TTC549 (cell line): ENCODE measurements at regions not wholly inside any gene's neighbourhood (a gene's known extent, or its start where the extent isn't known, plus 50 kb on each side); places are given as distances from the start of the nearest gene placed in this dataset.

ENCODE experiments used
- FAIRE-seq: peaks from 2 replicates; lab custom pipeline; 2012; peaks lifted over from hg19 to GRCh38; lab: Jason Lieb, UNC

- FAIRE-seq: no peak
Measured at GRCh38 chr4:19992471-19993093, 259.1 kb upstream of the SLIT2 start.

- FAIRE-seq: no peak
Measured at GRCh38 chr4:19987746-19988145, 264.0 kb upstream of the SLIT2 start.

GRCh38 chr4:19983072-19983471, 268.6 kb upstream of the SLIT2 start:
- FAIRE-seq: no peak

DNA sequence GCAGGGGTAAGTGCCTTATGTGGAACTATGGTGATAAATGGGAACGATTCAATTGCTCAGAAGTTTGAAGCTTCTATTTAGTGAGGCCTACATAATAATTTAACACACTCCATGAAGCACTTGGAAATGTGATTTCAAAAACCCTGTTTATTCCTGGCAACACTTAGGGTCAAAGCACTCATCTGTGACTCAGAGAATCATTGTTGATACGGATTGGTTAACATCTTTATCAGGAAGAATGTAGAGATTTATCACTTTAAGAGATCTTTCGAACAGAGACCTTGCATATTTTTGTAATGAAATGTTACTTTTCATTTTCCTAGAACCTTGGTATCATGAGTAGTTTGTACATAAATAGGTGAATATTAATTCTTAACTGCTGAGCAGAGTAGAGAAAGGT, 269.1 kb upstream of the SLIT2 start:
- FAIRE-seq: no peak

DNA sequence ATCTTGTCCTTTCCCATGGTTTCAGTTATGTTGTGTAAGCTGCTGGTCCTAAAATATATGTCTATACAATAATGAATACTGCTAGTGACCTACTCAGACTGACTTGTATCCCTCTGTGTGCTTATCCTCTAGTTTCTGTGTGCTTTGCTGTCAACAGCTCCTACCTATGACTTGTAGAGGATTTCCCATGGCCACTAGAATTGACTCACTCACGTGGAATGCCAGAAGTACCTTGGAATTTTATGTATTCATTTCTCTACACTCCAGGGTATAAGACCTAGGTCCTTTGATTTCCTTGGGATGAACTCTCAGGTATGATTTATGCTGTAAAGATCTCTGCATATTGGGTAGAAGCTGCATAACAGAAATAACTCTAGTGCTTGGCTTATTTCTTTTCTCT, 279.9 kb upstream of the SLIT2 start:
- FAIRE-seq: no peak

DNA sequence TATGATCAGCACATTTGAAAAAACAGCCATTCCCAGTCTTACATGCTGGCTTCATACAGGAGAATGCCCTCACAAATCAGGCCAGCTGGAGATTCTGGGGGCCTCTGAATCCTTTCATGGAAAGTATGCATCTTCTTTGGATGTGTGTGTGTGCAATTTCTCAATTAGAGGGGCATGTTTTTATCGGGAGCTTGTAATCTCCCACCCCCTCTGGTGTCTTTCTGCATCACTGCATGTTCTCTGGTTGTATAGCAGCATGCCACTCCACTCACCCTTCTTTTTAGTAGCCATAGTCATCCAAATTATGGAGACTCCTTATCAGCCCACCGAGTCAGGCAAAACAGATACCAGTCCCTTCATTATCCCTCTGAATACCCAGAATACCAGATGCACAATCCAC, 282.2 kb upstream of the SLIT2 start:
- FAIRE-seq: no peak

- FAIRE-seq: no peak
Measured at GRCh38 chr4:19961091-19961490, 290.6 kb upstream of the SLIT2 start.

DNA sequence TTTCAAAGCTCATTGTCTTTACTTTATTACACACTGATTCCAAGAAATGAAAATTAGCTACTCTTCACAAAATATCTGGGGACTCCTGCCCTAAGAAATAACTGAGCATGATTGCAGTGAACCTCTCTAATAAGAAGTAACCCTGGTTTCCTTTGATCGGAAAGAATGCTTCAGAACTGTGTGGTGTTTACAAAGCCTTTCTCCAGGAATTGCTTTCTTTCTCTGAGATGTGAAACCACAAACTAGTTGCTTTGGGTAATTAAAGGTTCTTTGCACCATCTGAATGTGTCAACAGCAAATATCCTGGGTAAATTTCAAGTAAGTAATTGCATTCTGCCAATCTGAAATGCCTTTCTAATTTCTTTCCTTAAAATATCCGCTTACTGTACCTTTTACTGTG, 292.9 kb upstream of the SLIT2 start:
- FAIRE-seq: no peak

- FAIRE-seq: no peak
Measured at GRCh38 chr4:19947349-19947748, 304.4 kb upstream of the SLIT2 start.

DNA sequence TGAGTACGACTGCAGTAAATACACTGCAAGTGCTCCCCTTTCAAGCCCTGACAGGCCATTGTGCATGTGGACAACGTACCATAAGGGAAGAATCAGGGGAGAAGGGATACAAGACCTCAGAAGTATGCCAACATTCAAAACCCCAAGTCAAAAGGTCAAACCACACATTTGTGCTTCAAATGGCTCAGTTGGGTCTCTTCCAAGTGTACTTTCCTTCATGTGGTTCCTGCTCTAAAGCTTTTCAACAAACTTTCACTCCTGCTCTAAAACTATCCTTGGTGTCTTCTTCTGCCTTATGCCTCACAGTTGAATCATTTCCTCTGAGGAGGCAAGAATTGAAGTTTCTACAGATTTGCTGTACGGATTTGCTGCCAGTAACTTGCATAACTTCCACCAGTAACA, 305.7 kb upstream of the SLIT2 start:
- no peak for FAIRE-seq

DNA sequence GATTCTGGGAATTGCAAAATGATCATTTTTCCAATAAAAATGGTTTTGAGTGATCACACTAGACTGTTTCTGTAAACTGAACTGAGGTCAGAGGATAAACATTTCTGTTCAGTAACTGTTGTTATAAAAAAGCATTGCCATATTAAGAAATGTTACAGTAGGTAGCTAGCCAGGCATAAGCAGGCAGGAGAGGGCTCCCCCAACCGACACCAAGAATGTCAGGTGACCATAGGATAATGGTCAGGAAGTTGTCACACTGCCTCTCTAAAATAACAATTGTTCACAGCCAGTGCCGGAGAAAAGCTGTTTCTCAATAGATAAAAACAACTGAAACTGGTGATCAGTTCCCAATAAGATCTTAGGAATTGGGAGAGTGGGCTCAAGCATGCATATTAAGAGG, 306.2 kb upstream of the SLIT2 start:
- FAIRE-seq: no peak

DNA sequence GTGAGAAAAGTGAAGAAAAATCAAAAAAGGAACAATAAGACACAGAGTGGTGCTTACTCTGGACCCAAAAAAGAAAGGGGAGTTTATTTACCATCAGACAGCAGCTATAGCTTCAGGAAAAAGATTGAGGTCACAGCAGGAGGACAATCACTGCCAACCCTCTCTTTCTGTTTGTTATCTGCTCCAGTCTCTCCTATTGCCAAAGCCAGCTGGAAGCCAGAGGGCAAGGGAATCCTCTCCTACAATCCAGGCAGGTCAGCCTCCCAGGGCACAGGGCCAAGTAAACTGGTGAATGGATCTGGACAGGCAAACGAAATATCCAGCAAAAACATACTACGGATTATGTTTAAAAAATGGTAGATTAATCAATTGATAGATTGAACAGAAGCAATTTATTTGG, 306.9 kb upstream of the SLIT2 start:
- FAIRE-seq: no peak

DNA sequence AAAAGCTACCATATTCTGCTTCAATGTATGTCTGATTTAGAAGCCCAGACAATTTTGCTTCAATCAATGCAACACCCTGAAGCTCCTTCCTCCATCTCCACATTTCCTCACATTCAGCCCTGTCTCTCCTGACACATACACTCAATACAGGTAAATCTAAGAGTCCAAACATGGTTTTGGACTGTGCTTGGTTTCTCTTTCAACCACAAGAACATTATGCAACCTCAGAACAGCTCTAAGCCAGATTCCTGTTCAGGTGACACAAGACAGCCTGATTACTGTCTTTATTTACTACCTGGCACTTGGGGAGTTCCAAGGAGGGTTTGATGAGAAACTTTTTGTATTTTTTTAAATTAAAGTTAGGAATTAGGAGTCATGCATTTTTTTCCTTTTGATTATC, 307.5 kb upstream of the SLIT2 start:
- no peak for FAIRE-seq

- no peak for FAIRE-seq
Measured at GRCh38 chr4:19941434-19941833, 310.3 kb upstream of the SLIT2 start.

DNA sequence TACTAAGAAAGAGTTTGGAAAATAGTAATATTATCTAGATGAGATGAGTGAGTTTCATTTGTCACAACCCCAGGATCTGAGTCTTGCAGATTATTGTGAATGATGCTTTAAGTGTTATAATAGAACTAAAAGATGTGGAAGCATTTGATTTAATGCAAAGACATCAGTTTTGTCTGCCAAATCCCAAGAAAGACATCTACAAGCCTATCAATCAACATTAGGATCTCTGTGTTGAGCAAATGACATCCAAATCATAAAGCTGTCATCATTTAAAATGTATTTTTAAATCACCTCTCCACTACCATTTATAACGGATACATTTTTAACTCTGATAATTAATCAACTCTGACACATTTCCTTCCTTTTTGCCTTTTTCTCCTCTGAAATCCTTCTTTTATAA, 310.8 kb upstream of the SLIT2 start:
- FAIRE-seq: no peak

GRCh38 chr4:19936476-19936875, 315.2 kb upstream of the SLIT2 start:
- FAIRE-seq: no peak

- no peak for FAIRE-seq
Measured at GRCh38 chr4:19930742-19931141, 321.0 kb upstream of the SLIT2 start.

DNA sequence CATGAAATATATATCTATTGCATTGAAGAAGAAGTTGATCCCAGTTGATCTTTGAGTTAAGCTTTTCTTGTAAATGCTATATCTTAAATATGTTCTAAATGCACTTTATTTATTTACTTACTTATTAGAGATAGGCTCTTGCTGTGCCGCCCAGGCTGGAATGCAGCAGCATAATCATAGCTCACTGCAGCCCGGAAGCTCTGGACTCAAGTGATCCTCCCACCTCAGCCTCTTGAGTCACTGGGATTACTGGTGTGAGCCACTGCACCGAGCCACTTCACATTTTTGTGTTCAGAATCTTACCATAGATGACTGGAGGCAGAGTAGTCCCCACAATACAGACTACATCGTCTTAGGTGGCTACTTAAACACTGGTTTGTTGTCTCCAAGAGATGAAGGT, 324.3 kb upstream of the SLIT2 start:
- no peak for FAIRE-seq

- no peak for FAIRE-seq
Measured at GRCh38 chr4:19925516-19925915, 326.2 kb upstream of the SLIT2 start.

DNA sequence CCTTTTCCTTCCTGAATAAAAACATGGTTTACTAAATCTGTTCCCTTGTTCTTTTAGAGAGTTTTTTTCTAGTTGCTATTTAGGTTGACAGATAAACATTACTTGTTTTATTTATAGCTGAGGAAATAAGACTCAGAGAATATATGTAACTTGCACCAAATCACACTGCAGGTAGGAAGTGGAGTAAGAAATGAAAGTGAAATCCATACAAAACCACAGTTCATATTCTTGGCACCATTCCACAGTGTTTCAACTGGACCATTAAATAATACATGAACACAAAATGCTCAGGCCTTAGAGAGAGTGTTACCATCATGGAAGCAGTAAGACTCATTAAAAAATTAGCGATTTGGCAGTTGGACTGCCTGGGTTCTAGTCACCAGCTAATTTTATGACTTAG, 326.9 kb upstream of the SLIT2 start:
- FAIRE-seq: no peak

DNA sequence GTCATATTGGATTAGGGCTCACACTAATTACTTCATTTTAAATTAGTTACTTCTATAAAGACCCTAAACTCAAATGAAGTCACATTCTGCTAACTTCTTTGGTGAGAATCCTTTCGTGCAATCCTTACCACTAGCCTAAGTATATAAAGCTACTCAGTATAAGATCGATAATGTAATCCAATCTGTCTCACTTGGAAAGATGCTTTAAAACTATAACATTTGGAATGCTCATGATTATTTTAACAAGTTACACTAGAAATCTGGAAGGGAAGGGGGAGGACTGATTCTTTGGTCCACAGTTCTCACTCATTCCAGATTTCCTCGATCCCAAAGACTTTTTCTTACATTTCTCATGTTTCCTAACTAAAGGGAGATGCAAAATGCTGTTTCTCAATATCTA, 336.4 kb upstream of the SLIT2 start:
- no peak for FAIRE-seq

GRCh38 chr4:19913650-19914049, 338.1 kb upstream of the SLIT2 start:
- no peak for FAIRE-seq

- FAIRE-seq: no peak
Measured at GRCh38 chr4:19910861-19911525, 340.7 kb upstream of the SLIT2 start.

DNA sequence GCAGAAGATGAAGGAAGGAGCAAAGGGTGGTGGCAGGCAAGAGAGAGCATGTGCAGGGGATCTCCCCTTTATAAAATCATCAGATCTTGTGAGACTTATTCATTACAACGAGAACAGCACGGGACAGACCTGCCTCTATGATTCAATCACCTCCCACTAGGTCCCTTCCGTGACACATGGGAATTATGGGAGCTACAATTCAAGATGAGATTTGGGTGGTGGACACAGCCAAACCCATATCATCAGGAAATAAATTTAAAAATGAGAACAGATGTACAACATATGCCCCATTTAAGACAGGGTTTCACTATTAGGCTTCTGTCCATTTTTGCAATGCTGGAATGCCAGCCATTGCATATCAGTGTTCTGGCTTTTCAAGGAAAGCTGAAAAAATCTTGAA, 346.7 kb upstream of the SLIT2 start:
- FAIRE-seq: no peak

DNA sequence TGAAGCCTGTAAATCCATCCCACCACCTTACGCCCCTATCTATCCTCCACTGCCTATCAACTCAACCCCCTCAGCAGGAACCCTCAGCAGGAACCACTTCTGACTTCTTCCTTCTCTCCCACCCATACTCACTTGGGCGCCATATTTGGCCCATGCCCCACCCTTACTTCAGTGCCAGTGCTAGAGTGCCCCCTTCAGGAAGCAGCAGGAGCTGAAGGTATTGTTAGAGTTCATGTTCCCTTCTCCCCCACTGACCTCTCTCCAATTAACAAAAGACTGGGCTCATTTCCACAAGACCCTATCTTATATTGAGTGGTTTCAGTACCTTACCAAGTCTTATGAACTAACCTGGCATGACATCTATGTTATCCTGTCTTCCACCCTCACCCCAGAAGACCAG, 363.1 kb upstream of the SLIT2 start:
- no peak for FAIRE-seq
